HG02588 (cell line): ENCODE measurements at regions not wholly inside any gene's neighbourhood (a gene's known extent, or its start where the extent isn't known, plus 50 kb on each side); places are given as distances from the start of the nearest gene placed in this dataset.
"Not testable (repeated sequence)": the region's sequence is repeated elsewhere in the genome, so short reads cannot be mapped to it uniquely, and the experiment has no call there.

ENCODE experiments used
- ATAC-seq: cut with Tn5 transposase; IDR thresholded peaks from one replicate; pipeline ENCODE4 v1.9.1; 2021; ENCODE audit warnings: mild to moderate bottlenecking, moderate library complexity; ENCODE audit not compliant: unreplicated experiment

DNA sequence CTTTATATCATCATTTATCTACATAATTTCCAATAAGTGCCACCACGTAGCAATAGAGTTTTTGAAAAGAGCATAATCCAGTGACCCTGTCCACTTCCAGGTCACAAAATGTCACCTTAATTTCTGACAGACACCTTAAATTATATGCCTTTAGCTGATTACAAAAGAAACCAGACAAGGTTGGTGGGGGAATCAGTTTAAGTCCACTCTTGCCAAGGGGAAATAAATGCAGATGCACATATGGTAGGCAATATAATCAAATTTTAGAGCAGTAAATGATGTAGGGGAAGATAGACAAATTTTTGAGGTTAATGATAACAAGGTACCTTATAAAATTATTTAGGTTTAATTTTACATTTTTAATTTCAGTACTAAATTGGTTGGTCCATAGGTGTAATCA, 253.5 kb downstream of the ZIC1 start:
- no peak for ATAC-seq

DNA sequence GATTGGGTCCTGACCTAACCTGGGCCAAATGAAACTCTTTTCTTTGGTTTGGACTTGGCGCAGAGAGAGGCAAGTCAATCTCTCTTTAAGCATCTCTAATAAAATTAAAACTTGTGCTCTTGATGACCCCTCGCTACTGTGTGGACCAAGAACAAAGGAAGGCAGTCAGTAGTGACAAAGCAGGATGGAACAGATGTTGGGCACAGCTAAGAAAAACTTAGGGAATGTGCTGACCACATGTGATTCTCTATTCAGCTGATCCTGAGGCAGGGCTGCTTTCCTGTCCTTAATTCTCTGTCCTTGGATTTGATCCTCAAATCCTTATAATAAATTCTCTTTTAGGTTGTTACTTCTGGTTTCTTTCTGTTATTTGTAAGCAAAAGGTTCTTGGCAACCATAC, 259.9 kb downstream of the ZIC1 start:
- no peak for ATAC-seq

DNA sequence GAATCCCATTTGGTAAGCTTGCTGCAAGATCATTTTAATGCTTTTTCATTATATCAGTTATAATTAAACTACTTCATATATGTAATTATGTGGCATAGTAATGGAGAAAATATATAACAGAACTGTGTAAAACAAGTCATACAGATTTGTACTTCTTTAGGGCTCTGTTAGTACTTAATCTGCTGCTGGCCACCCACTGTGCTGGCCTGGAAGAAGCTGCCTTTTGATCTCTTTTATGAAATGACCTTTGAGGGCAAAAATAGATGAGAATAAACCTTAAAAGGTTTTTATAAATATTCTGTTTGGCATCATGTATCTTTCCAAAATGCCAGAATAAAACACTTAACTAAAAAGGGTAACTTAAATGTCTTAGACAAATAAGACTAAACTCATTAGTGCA, 262.9 kb downstream of the ZIC1 start:
- ATAC-seq: no peak

DNA sequence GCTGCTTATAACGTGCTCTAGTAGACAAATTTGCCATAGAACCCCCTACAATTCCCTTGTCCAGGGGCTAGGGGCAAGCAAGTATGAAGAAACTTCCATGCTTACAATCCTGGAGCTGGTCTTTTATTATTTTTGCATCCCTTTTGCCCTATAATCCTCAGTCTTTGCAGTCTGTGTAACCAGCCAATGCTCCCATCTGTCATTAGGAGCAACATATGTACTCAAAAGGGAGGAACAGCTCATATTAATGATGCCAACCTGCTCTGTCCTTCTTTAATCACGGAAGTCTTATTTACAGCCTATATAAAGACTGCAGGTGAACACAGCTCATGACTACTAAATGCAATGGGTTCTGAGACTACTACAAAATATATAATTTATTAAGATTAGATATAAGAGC, 263.3 kb downstream of the ZIC1 start:
- ATAC-seq: no peak

DNA sequence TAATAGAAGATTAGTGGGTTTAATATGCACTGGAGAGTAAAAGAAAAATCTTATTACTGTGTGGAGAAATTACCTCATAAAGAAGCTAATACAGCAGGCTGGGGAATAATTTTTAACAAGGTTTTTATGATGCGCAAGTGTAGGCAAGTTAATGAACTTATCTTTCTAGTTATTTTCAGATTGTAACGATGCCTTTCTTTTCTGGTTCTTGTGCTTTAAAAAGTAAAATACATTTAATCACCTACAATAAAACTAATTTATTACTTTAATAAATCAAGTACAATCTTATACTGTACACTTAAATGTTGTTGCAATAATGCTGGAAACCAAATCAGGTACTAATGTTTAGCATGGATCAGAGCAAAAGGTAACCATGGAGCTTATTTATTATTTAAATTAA, 266.6 kb downstream of the ZIC1 start:
- ATAC-seq: no peak

DNA sequence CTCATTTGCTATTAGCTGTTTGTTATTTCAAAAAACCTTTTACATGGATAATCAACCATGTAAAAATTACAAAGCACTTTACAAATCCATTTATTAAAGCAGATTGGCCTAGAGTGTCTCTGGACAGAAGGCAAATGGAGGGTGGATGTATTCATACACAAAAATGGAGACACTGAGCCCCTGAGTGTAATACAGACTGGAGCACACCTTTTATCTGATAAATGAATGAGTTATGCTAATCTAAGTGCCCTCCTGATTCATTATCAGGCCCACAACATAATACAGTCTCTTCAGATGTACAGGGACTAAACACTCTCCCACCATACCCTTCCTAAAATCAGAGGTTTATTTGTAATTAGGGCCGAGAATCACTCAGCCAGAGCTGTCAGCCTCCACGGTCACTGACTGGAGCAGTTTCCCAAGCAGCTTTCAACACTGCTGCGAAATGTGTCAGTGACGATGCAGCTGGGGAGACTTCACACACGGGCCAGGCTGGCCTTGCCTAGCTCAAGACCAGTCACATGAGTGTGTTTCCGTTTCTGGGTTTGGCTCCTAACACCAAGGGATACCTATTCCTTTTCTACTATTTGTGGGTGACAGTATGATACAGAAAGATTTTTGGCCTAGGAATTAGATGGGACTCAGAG, 271.8 kb downstream of the ZIC1 start:
- no peak for ATAC-seq

DNA sequence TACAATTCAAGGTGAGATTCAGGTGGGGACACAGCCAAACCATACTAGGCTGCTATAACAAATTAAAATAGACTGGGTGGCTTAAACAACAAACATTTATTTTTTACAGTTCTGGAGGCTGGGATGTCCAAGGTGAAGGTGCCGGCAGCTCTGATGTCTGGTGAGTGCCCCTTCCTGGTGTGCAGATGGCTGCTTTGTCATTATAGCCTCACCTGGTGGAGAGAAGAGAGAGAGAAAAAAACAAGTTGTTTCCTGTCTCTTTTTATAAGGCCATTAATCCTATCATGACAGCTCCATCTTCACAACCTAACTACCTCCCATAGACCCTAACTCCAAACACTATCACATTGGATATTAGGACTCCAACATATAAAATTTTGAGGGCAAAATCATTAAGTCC, 279.7 kb downstream of the ZIC1 start:
- no peak for ATAC-seq

DNA sequence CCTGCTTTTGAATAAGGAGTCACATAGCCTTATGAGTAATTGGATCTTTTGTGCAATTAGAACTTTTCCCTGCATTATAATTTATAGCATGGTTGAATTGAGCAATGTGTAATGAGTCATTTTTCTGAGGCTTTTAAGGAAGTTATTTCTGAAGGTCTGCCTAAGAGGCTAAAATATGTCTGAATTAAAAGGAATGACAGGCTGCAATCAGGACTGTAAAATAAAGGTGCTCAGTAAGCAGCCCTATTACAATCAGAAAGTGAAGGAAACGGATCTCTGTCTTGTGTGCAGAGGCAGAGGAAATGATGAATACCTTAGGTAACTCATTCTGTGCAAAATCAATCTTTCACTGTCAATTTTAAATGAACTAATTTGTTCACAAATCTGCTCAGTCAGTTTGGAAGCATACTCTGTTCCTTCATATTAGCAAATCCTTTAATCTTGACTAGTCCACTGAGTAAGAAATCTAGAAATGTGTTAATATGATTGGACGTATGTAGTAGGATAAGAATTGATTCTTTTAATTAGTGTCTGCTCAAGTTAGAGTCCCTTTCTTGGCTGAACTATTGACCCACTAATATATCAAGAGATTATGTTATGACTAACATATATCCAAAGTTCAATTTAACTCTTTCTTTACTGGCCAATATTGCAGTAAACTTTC, 290.1 kb downstream of the ZIC1 start:
- ATAC-seq: no peak

DNA sequence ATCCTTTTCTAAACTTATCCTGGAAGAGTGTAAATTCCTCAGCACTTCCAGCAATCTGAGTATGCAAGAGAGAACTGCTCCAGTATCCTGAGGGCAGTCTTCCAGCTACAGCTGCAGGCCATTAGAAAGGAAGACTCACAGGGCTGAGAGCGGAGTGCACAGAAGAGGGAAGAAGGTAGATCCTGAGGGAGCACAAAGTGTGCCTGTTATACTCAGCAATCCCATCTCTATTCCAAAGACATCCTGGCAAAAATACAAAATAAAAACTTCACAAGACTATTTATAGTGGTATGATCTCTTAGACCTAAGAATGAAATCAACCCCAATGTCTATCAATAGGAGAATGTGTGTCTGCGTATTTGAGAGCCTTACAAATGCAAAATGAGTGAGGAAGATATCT, 292.0 kb downstream of the ZIC1 start:
- no peak for ATAC-seq

DNA sequence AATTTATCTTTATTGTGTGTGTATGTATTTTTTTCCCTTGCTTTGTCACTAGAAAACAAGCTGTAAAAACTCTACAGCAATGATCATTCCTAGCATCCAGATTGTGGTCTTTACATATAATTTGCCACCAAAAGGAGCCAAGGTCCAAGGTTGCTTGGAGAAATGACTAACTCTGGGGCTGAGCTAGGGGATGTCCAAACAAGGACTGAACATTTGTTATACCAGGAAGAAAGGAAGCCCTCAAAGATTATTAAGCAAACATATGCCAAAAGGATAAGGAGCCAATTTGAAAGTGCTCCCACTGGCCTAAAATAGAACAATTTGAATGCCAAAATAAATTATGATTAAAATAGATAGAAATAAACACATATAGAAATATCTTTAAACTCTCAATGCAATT, 293.3 kb downstream of the ZIC1 start:
- ATAC-seq: no peak

DNA sequence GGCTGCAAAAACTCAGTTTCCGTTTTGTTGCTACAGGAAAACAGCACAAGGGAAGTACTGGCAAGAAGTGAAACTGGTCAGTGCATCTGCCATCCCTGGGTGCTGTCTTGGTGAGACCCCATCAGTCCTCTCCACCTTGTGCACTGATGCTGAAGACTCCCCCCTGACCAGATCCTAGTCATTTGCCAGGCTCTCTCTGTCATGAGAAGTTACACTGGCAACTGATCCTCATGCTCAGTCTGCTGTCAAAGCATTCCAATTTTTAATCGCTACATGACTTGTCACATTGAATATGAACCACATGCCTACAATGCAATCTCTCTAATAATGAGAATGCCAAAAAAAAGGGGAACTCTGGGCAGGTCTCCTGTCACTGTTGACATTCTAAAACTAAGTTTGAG, 296.5 kb downstream of the ZIC1 start:
- ATAC-seq: no peak

DNA sequence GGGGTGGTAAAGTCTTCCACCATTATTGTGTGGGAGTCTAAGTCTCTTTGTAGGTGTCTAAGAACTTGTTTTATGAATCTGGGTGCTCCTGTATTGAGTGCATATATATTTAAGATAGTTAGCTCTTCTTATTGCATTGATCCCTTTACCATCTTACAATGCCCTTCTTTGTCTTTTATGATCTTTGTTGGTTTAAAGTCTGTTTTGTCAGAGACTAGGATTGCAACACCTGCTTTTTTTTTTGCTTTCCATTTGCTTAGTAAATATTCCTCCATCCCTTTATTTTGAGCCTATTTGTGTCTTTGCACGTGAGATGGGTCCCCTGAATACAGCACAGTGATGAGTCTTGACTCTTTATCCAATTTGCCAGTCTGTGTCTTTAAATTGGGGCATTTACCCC, 301.6 kb downstream of the ZIC1 start:
- ATAC-seq: not testable (repeated sequence)

DNA sequence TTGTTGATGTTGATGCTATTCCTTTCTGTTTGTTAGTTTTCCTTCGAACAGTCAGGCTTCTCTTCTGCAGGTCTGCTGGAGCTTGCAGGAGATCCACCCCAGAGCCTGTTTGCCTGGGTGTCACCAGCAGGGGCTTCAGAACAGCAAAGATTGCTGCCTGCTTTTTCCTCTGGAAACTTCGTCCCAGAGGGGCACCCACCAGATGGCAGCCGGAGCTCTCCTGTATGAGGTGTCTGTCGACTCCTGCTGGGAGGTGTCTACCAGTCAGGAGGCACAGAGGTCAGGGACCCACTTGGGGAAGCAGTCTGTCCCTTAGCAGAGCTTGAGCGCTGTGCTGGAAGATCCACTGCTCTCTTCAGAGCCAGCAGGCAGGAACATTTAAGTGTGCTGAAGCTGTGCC, 303.2 kb downstream of the ZIC1 start:
- ATAC-seq: no peak

DNA sequence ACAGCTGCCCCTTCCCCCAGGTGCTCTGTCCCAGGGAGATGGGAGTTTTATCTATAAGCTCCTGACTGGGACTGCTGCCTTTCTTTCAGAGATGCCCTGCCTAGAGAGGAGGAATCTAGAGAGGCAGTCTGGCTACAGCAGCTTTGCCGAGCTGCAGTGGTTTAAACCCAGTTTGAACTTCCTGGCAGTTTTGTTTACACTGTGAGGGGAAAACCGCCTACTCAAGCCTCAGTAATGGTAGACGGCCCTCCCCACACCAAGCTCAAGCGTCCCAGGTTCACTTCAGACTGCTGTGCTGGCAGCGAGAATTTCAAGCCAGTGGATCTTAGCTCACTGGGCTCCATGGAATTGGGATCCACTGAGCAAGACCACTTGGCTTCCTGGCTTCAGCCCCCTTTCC, 303.6 kb downstream of the ZIC1 start:
- ATAC-seq: not testable (repeated sequence)

DNA sequence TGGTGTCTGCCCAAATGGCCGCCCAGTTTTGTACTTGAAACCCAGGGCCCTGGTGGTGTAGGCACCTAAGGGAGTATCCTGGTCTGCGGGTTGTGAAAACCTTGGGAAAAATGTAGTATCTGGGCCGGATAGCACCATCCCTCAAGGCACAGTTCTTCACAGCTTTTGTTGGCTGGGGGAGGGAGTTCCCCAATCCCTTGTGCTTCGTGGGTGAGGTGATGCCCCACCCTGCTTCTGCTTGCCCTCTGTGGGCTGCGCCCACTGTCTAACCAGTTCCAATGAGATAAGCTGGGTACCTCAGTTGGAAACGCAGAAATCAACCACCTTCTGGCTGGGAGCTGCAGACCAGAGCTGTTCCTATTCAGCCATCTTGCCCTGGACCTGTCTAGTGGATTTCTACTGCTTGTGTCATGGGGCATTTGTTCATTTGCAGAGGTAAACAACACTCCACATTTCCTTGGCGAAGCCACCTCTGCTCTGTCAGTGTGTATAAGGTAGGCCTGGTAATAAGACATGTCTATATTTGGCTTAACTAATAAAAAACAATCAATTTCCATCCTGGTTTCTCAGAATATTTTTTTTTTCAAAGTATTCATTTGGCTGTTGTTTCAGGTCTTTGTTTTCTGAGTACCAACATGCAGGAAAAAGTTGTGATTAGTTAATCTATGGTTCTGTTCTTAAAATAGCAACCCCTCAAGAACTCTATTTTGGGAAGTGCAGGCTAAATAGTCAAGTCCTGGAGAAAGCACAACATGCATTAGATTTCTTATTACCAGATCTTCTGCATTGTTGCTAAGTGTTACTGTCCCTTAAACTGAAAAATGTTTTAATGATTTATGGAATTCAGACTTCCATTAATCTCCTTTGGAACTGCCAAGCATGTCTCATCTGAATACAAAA, 304.3 kb downstream of the ZIC1 start:
- no peak for ATAC-seq

DNA sequence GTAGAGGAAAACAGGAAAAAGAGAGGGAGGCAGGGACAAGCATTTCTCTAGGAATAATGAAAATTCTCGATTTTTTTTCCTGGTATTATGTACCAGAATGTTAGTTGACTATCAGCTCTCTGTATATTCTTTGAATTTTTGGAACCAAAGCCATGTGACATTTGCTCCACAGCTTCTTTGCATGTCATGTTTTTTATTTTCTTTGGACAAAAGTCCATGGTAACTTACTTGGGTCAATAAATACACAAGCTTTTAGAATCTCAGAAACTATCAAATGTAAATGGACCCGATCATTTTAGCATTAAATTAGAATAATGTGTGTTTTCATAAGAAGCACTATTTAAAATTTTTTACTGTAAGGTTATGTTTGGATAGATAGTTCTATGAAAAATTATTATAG, 320.5 kb downstream of the ZIC1 start:
- ATAC-seq: no peak

DNA sequence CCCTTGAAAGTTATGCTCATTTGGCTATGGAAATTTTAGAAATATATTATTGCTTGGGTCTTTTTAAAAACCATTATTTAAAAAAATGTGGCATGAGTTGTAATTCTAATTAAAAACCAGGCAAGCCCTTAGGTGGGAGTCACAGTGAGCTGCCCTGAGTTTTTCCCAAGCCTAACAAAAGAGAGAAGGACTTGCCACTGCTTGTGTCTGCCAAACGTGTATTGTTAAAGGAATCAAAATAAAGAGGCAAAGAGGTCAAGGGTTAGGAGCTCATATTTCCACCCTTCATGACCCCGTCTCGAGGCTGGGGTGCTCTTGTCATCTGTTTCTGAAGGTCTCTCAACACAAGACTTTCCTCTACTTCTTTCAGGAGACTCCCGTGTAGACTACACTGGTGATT, 321.1 kb downstream of the ZIC1 start:
- ATAC-seq: no peak

DNA sequence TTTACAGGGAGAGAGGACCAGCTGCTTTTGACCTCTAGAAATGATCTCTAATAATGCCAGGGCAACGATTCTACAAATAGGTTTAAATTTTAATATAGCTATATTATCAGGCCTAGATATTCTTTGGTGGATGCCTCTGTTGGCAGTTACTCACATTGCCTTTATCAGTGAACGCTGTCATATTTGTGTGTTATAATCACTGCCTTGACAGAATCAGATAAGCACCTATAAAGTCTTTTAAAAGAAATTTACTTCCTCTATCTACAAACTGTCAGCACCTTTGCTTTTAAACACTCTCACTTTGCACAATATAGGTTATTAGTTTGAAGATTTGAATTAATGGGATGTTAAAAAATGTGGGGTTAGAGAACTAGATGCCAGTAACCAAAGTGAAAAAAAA, 324.1 kb downstream of the ZIC1 start:
- no peak for ATAC-seq

DNA sequence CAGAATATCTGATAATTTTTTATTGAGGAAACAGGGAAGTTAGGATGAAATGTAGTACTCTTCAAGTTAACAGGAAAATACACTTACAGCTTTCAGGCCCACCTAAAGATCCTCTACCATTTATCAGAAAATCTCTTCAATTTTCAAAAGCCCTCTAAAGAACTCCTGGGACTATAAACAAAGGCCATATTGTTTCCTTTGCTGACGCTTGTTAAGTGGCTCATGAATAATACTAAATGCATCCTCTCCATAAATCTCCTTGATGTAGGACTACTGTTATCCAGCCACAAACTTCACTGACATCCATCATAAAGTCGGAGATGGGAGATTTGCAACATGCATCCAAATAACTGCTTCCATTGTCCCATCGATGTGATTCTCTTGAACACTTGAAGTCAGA, 326.5 kb downstream of the ZIC1 start:
- no peak for ATAC-seq

DNA sequence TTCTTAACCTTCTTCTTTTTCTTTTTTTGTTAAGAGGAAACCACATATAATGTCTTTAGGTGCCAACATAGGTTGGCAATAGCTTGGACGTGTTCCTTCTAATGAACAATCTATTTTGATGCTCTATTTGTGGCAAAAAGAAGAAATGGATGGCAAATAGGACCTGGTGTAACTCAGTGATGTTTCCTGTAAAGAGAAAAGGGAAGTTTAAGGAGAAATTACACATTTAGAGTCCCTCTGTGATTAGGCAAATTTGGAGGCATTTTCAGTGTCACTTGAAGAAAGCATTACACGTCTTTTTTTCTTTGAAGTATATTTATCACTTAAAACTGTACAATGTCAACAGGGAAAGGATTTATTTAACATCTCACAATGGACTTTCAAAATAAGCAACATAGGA, 327.1 kb downstream of the ZIC1 start:
- ATAC-seq: no peak

DNA sequence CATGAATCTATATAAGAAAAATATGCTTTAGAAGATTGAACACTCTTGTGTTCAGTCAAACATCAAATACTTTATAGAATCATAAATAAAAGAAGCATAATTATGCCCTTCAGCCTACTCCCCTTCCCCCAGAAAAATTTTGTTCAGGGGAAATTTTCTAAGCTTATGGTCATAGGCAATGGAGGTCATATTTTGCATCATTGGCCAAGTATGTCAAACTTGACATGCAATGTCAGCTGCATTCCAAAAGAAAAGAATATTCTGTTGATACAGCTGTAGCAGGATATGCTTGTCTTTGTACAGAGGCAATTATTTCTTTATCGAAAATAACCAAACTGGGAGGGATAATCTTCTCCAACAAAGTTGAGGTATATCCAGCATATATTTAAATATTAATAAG, 328.2 kb downstream of the ZIC1 start:
- no peak for ATAC-seq

DNA sequence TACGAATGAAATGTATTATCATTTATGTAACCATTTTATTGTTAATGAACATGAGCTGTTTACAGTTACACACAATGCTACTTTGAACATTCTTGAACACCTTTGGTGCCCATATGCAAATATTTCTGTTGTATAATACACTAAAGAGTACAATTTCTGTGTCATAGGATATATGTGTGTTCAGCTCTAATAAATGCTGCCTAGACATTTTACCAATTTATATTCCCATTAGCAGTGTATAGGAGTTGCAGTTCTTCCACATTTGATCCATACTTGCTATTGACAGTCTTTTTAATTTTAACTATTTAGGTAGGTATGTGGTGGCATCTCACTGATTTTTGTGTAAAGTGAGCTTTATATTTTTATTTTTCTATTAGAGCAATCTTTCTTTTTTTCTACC, 331.8 kb downstream of the ZIC1 start:
- ATAC-seq: no peak
